ENCODE measurements at regions not wholly inside any gene's neighbourhood (a gene's known extent, or its start where the extent isn't known, plus 50 kb on each side); places are given as distances from the start of the nearest gene placed in this dataset.
"Not testable (repeated sequence)": the region's sequence is repeated elsewhere in the genome, so short reads cannot be mapped to it uniquely, and the experiment has no call there.

DNA sequence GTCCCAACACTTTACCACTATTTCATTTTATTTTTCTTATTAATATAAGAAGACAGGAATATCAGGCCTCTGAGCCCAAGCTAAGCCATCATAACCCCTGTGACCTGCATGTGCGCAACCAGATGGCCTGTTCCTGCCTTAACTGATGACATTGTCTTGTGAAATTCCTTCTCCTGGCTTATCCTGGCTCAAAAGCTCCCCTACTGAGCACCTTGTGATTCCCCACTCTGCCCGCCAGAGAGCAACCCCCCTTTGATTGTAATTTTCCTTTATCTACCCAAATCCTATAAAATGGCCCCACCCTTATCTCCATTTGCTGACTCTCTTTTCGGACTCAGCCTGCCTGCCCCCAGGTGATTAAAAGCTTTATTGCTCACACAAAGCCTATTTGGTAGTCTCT lies 382.8 kb upstream of the HS3ST1 start:
- not testable (repeated sequence) for DNase-seq

DNA sequence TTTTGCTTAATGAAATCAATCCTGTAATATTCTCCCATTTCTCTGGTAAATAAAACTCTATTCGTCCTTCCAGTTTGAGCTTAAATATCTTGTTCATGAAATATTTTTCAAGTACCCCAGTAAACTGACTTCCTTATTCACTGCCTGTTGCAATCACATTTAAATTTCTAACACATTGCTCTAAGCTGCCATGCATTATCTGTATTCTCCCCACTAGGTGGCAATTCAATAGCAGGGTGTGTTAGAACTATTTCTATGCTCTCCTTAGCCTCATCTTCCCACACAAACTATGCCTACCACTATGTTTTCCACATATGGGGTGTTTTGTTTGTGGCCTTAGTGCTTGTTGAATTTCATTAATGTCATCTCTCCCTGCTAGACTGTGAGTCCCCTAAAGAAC lies 377.1 kb upstream of the HS3ST1 start:
- DNase-seq: no peak

DNA sequence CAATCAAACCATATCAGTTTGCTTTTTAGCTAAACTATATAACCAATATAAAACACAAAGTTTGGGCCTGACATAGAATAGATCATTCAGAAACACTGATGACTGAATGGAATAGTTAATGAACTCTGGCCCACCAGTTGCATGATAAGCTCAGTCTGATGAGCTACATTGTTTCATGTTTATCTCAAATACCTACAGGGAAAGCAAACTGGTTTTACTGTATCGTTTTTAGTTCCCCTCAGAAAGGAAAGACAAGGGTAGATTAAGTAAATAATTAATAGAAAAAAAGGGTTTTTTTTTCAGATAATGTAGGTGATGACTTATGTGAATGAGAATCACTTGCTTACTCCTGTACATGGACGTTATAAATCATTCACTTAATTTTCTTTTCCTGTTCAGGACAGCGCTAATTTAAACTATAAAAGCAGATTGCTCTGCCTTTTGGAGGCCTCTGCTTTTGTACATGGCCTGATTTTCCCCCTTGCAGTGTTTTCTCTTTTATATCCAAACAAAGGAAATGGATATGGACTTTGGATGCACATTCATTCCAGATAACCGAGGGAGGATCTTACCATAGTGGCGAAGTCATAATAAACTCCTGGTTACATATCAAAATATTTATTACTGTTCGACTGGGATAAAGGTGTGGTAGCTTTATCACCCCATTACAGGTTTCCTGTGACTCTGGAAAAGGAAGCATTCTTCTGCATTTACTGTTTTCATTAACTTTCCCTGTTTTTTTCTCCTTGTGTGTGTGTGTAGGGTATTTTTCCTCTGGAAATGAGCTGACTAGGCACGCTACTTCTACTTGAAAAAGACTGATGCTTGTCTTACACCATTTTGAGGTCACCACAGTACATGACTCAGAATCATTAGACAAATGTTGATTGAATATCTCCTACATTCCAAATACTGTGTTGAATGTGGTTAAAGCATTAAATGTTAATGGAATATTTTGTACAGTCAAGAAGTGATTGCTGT lies 373.1 kb upstream of the HS3ST1 start:
- DNase-seq: no peak

DNA sequence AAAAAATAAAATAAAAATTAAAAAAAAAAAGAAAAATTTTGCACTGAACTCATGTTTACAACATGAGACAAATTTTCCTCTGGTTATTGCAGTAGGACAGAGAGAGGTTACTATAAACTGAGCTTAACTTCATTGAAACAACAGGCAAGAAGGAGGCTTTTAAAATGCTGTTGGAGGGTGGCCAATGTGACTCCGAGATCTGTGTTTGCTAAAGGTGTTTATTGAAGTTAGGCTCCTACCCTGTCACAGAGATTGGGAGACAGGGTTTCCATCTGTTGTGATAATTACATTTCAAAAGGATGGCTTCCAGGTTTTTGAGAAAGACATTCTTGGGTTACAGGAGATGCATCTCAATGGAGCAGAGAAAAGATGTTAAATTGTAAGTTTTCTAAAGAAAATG lies 370.5 kb upstream of the HS3ST1 start:
- no peak for DNase-seq

DNA sequence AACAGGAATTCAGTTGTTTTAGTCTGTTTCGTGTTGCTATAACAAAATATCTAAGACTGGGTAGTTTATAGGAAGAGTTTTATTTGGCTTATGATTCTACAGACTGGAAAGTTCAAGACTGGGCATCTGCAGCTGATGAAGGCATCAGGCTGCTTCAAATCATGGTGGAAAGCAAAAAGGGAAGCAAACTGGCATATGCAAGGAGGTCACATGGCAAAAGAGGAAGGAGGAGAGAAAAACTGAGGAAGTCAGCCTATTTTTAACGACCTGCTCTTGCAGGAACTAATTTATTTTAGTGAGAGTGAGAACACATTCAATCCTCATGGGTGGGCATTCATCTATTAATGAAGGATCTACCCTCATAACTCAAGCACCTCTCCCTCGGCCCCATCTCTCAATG lies 363.1 kb upstream of the HS3ST1 start:
- DNase-seq: no peak

DNA sequence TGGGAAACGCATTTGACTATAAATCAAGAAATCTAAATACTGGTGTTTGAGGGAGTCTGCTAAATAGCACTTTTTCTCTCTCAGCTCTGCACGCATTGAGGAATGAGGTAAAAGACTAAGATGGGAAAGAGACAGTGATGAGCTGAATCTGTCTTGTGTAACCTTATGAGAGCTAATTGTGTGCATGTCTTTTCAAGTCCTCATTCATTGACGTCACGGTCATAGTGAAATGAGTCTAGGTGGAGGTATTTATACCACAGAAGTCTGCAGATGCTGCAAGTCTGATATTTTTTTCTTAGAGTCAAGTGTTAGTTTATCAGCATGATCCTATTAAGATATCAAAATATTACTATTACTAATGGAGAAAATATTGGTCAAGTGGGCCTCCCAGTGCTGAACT lies 361.5 kb upstream of the HS3ST1 start:
- DNase-seq: no peak

DNA sequence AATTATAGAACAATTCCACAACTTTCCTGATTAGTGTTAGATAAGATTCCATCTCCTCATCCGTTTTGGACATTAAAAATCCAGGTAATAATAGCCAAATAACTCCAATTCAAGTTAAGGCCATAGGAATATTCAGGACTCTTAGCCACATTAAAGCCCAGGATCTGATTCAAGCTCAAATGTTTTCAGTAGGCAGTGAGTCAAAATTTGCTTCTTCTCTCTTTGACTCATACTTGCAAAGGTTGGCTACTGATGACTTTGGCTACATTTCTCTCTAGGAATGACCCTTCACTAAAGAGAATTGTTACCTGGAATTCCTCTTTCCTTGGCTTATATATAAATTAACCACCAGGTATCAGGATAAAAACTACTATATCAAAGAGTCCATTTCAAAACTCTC lies 354.9 kb upstream of the HS3ST1 start:
- DNase-seq: no peak

DNA sequence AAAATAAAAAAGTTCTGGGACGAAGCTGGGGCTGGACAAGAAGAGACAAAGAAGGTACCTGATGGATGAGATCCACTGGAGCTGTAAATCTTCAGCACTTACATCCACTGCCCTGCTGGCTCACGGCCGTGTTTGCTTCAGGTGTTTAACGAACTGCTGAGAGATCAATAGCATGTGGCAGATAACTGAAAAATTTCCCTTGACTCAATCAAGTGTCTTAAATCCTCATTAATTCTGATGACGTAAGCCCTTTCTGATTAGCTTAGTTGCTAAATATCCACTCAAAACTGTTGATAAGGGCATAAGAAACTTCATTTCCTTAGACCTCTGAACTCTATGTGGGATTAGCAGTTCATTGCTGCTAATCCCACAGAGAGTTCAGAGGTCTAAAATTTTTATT lies 354.2 kb upstream of the HS3ST1 start:
- DNase-seq: no peak

DNA sequence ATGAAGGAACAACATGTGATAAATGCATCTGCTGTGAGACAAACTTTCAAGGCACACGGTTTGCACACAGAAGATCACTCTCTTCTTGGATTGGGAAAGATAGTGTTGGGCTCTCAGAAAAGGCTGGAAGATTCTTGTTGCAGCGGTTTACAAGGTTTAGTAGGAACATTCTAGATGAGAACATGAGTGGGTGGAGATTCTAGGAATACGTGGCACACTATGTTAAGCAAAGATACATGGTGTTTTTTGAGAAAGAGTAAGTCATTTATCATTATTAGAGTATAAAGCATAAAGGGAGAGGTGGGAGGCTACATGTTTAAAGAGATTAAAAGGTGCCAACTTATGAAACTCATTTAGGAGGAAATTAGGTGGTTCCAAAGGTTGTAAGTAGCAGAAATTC lies 348.8 kb upstream of the HS3ST1 start:
- no peak for DNase-seq

DNA sequence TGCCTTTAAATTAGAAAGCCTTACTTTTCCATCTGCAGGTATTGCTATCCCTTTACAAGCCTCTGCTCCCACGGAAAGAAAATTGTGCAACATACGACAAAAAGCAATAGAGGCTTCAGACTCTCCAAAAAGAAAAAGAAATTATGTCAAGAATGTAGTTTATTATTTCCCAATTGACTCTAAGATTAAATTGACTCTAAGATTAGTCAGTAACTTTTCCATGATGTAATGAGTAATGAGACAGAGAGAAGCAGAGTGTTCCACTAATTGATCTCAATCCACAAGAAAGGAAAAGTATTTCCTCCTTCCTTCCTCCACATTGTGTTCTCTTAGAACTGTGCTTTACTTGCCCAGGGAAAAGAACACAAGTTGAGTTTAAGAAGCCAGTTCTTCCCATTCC lies 345.7 kb upstream of the HS3ST1 start:
- DNase-seq: no peak

DNA sequence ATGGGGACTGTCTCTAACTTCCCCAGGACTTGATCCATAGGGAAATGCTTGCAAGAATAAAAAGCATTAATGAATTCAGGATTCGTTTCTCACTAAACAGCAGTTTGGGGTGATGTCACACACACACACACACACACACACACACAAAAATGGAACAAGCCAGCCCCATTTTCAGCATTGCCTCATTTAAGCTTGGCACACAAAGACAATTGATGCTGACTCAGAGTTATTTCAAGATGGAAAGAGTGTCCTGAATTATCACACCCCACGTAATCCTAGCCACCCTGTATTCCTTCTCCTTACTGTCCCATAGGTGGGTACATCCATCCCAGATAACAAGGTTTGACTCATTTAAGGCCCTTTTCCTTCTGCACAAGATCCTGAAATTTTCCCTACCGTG lies 345.1 kb upstream of the HS3ST1 start:
- no peak for DNase-seq

DNA sequence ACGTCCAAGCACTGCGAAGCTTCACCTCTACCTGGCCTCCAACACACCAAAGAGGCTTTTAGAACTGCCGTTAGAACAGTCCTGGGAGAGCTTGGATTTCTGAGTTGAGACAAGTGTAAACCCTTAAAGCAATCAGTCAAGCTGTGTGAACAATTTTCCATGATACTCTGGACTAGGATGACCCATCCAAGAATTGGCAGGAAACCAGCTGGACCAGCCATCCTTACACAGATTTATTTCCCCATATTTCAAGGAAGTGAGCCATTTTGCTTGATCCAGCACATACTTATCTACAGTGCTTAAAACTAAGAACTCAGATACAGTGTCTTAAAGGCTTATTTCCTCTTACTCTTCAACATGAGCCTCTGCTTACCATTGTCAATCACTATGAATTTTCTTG lies 340.7 kb upstream of the HS3ST1 start:
- no peak for DNase-seq

DNA sequence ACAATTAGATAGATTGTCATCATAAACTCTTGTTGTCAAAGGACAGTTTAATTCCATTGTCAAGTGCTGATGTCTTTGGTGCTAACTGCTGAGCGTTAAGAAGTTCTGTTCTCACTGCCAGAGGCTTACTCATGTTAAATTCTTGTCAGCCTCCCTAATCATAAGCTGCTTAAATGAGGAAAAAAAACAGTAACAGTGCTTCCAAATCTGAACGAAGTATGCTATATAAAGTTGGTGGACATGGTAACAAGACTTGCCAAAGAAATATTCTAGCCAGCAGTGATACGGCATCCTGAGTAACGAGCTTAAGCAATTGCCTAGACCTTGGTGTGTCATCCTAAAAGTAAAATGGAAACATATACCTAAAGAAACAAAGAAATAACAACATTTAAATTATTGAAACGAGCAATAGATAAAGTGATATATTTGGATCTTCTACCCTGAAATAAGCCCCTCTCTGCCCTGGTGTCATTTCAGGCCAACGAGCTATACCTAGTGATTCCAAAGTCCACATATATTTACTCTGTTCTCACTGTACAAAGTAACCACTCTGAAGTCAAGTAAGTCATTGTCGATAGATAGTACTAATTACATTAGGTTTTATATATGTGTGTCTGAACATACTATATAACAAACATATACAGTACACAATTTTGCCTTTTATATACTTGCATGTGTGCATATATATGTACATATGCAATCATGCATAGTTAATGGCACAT lies 339.7 kb upstream of the HS3ST1 start:
- DNase-seq: no peak

DNA sequence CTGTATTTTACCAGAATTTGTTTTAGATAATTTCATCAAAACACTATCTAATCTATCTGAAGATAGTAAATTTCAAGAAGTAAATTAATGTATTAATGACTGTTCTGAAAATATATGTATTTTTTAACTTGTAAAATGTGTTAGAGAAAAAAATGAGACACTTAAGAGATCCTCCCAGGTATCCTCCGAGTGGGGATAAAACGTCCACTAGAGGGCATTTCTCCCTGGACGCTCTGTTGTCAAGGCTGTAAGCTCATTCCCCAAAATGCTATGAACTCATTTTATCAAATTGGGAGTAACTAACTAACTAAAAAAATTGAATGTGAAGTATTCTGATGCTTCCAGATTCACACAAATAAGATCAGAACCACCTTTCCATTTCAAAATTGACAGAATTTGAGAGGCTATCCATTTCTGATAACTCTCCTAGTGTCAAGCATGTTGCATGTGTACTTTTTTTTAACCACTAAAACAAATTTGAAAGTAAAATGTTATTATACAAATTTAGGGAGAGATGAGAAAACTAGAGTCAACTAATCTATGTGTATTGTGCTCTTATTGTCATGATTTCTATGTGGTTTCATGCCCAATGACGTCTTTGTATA lies 337.3 kb upstream of the HS3ST1 start:
- DNase-seq: no peak

DNA sequence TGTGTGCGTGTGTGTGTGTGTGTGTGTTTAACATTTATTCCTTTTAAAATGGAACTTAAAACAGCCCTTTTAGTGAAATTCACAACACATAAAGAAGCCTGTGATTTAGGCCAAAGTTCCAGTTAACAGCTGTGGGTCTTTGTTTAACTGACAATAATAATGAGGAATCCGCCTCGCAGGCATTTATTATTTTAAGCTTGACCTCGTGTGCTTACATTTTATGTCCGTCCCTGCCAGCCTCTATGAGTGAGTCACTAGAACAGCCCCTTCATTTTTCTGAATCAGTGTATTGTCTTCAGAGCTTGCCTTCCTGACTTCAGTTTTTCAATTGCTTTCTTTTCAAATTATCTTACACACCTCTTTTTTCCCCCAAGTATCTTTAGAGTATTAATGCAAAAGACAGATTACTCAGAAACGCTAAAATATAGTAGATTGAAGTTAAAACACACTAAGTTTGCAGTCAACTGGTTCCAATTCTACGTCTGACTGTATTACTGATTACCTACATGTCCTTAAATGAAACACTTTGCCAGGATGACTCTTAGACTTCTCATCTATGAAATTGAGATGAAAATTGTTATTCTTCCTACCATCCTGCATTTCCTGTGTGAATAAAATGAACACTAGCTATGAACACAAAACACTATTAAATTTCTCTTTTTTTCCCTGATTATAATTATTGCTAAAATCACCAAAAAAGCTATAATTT lies 319.6 kb upstream of the HS3ST1 start:
- DNase-seq: no peak

DNA sequence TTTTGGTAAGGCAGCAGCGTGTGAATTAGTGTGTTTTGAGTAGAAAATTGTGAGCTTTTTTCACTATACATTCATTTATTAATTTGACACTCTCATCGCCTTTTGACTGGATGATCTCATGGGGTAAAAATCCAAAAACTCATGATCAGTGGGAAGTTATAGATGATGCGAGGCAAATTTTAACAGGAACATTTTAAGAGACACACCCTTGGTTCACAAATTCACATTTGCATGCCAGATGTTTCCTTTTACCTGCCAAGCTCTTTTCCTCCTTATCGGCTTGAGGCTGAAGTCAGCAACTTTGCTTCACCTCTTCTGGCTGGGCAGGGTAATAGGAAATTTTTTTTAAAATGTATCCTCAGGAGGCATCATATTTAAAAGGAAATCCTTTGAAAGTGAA lies 318.0 kb upstream of the HS3ST1 start:
- DNase-seq: no peak

DNA sequence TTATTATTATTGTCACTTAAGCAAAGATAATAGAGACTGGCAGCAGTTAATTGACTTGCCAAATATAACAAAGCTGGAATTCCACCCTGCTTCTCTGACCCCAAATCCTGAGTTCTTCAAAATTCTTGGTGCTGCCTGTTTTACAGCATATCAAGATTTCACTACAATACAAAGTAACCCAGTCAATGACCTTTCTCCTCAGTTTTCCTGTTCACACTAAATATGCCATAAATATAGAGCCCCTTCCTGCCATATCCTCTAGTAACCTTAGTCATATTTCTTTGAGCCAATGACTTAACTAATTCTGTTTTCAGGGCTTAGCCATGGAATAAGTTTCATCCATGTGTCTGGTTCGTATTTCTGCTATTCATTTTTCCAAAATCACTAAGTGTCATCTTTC lies 315.3 kb upstream of the HS3ST1 start:
- DNase-seq: no peak

DNA sequence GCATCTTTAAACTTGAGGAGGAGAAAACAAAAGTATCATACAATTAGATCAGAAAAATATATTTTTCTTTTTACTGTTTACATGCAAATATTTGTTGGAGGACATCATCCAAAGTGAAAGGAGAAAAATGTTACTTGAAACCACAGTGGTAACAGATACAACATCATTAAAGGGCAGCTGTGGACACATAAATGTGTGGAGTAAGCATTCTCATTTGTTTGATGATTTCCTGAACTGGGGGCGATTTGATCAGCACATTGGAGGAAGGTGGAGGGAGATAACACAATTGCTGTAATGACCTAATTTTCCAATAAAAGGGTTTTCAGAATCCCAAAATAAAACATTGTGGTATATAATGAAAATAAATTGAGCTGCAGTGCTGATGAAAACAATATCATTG lies 314.5 kb upstream of the HS3ST1 start:
- DNase-seq: no peak

DNA sequence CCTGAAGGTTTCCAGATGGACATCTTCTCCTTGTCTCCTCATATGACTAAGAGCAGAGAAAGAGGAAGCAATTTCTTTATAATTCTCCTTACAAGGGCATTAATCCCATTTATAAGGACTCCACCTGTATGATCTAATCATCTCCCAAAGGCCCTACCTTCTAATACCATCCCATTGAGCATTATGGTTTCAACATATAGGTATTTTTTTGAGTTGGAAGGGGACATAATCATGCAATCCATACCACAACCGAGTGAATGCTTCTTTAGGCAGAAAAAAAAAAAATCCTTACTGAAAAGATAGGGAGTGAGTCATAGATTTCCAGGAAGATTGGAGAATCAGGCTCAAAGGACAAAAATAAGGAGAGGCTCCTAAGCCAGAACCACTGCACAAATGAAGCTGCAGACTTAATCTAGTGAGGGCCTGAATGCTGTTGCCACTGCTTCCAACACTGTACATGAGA lies 312.5 kb upstream of the HS3ST1 start:
- no peak for DNase-seq

DNA sequence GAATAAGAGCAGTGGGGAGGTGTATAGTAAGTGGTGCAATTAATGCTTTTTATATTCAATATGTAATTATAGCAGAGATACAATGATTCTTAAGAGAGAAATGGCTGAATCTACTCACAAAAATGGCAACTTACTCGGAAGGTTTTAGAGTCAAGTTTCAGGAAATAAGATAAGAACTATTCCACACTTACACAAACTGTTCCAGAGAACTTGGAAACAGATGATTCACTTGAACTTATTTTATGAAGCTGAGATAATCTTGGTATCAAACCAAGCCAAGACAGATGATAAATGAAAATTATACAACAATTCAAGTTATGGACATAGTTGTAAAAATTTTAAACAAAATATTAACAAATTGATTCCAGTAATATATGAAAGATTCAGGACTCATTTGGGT lies 311.3 kb upstream of the HS3ST1 start:
- no peak for DNase-seq

DNA sequence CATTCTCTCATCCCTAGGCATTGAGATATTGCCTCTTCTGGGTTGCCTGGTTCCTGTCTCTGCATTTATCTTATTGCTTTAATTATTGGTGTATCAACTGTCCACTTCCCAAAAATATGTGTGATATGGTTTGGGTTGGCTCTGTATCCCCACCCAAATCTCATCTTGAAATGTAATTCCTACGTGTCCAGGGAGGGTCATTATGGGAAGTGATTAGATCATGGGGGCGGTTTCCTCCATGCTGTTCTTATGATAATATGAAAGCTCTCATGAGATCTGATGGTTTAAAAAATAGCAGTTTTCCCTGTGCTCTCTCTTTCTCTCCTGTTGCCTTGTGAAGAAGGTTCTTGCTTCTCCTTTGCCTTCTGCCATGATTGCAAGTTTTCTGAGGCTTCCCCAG lies 308.3 kb upstream of the HS3ST1 start:
- DNase-seq: no peak

DNA sequence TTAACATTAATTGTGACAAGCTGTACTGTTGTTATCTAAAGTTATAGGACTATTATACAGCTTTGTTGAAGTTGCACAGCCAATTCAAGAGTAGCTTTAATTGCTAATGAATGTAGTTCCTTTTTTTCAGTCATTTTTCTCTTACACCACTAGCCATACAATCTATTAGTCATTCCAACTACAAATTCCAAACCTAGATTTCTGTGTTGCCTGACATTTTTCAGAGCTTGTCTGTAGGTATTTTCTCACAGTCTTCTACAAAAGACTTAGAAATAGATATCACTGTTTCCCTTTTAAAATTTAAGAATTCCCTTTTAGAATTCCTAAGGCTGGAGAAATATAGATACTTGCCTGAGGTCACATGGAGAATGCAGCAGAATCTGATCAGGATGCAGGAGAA lies 307.0 kb upstream of the HS3ST1 start:
- no peak for DNase-seq

DNA sequence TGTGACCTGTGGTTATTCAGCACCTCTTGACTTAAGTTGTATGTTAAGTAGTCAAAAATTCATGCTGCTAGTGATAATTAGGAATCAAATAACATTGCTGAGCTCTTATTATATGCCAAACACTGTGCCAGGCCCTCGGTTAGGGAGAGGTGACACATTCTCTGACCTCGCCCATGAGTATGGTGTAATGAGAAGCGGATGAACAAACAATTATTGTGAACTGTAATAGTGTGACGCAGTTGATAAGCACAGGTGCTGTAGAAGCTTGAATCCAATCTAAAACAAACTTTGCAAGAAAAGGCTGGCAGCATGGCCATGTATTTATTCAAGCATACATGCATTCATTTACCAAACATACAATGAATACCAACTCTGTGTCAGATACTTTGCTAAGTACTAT lies 303.5 kb upstream of the HS3ST1 start:
- no peak for DNase-seq
